ENCODE measurements at regions not wholly inside any gene's neighbourhood (a gene's known extent, or its start where the extent isn't known, plus 50 kb on each side); places are given as distances from the start of the nearest gene placed in this dataset.
"Not testable (repeated sequence)": the region's sequence is repeated elsewhere in the genome, so short reads cannot be mapped to it uniquely, and the experiment has no call there.

GRCh38 chr3:83251490-83251889 is 1490.0 kb upstream of the GBE1 start:
- in situ Hi-C loops (cut with HindIII; ENCODE audit: low pct_unique_long_range_greater_than_20kb, low sequenced_read_pairs): no loop called here
- no peak for DNase-seq (ENCODE audit: low read depth)

DNA sequence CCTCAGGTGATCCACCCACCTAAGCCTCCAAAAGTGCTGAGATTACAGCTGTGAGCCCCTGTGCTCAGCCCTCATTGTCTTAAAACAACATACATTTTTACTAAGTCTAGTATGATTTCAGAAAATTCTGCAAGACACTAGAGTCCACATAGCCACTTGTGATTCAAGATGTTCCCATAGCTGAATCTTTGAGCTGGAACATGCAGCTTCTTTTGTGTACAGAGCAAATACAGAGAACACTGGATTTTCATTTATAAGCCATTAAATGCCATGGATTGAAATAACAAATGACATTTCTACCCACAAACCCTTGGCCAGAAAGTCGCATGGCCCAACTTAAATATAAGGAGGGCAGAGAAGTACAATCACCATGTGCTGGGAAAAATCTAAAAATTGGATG is 1489.2 kb upstream of the GBE1 start:
- in situ Hi-C loops (cut with HindIII; ENCODE audit: low pct_unique_long_range_greater_than_20kb, low sequenced_read_pairs): no loop called here
- no peak for DNase-seq (ENCODE audit: low read depth)

DNA sequence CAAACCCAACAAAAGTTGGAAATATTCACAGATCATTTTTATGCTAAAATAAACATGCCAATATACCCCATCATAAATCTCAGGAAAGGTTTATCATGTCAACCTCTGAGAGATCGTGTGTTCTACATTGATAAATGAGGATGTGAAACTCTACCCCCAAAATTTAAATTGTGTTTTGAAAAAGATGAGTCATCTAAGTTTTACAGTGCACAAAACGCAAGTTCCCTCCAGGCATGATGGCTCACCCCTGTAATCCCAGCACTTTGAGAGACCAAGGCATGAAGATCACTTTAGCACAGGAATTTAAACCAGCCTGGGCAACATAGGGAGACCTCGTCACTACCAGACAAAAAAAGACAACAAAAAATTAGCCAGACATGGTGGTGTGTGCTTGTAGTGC is 1487.0 kb upstream of the GBE1 start:
- DNase-seq (ENCODE audit: low read depth): no peak
- in situ Hi-C loops (cut with HindIII; ENCODE audit: low pct_unique_long_range_greater_than_20kb, low sequenced_read_pairs): no loop called here

- DNase-seq (ENCODE audit: low read depth): no peak
- in situ Hi-C loops (cut with HindIII; ENCODE audit: low pct_unique_long_range_greater_than_20kb, low sequenced_read_pairs): no loop called here
These were observed 1473.9 kb upstream of the GBE1 start for GRCh38 chr3:83235180-83235814.

DNA sequence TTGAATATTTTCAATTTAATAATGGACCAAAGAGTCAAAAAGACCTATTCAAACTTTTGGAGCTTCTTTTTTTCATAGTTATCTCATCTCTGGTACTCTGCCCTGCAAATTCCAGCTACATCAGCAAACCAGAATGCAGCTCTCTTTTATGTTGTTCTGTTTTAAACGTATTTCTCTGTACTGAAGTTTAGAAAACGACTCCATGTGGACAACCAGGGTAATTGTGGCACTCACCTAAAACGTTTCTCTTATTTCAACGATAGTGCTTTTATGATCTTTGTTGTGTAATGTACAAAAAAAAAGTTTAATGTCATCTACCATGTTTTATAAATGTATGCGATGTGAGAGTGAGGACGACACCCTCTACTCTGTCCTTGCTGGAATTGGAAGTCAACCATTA is 1472.3 kb upstream of the GBE1 start:
- no peak for DNase-seq (ENCODE audit: low read depth)
- in situ Hi-C loops (cut with HindIII; ENCODE audit: low pct_unique_long_range_greater_than_20kb, low sequenced_read_pairs): no loop called here

- no peak for DNase-seq (ENCODE audit: low read depth)
These were observed 1469.4 kb upstream of the GBE1 start for GRCh38 chr3:83230841-83231240.

GRCh38 chr3:83230376-83230775 is 1468.9 kb upstream of the GBE1 start:
- in situ Hi-C loops (cut with HindIII; ENCODE audit: low pct_unique_long_range_greater_than_20kb, low sequenced_read_pairs): no loop called here
- no peak for DNase-seq (ENCODE audit: low read depth)

More at GRCh38 chr3:83230841-83231240, 1469.4 kb upstream of the GBE1 start:
- in situ Hi-C loops (cut with HindIII; ENCODE audit: low pct_unique_long_range_greater_than_20kb, low sequenced_read_pairs): no loop called here

GRCh38 chr3:83226751-83227150 is 1465.3 kb upstream of the GBE1 start:
- no peak for DNase-seq (ENCODE audit: low read depth)
- in situ Hi-C loops (cut with HindIII; ENCODE audit: low pct_unique_long_range_greater_than_20kb, low sequenced_read_pairs): no loop called here

DNA sequence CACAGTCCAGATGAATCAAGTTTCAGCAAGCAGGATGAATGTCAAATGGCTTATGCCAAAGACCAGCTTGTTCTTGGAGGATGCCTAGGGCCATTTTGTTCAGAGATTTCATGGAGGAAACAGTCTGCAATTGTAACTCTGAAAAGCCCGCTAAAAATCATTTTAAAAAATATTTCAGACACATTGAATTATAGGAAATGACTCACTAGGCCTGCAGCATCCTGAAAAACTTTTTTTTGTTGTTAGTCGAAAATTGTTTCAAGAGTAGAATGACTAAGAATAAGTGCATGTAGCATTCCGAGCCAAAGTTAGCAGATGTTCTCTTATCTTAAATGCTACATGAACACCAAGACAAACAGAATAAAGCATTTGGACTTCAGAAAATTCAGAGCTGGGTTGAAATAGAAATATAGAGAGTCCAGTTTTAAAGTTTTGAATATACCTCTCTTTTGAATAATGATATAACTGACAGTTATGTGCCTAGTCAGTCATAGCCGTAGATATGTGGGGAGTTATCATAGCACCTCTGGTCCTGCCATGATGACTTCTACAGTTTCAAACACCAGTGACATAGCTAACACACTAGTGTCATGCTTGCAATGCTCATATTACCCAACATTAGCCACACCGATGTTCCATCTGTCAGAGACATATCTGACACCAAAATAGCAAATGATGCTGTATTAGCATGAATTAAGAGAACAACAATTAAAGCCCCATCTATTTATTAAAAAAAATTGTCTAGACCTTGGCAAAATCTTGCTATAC is 1462.8 kb upstream of the GBE1 start:
- no peak for DNase-seq (ENCODE audit: low read depth)
- in situ Hi-C loops (cut with HindIII; ENCODE audit: low pct_unique_long_range_greater_than_20kb, low sequenced_read_pairs): no loop called here

DNA sequence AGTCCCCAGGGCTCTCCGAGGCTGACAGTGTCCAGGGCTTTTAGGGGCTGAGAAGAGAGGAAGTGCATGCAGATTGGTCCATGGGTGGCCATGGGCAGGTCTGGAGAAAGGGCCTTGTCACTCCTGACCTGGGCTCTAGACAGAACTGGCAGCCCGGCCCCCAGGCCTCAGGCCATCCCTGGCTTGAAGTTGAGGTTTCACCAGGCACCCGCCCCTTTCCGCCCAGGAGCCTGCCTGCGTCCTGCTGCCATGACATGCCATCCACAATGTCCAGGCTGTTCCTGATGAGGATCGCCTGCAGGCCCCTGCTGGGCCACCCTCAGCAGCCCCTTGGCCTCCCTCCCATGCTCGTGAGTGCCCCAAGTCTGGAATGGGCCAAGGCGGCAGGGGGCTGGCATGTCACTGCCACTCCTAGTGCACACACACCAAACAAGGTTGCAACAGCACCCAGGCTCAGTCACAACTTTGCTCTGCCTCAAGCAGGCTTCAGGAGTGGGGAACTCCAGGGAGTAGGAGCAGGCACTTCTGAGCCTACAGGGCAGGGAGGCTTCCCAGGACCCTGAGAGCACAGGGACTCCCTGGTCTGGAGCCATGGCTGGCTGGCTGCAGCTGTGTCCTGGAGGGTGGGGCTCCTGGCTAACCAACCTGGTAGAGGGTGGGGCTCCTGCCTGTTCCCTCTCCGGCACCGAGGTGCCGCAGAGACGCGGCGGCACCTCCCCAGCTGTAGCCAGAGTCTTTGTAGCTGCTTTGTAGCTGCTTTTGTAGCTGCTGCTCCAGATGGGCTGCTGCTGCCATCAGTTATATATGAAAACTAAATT is 1457.1 kb upstream of the GBE1 start:
- in situ Hi-C loops (cut with HindIII; ENCODE audit: low pct_unique_long_range_greater_than_20kb, low sequenced_read_pairs): no loop called here
- DNase-seq (ENCODE audit: low read depth): no peak

DNA sequence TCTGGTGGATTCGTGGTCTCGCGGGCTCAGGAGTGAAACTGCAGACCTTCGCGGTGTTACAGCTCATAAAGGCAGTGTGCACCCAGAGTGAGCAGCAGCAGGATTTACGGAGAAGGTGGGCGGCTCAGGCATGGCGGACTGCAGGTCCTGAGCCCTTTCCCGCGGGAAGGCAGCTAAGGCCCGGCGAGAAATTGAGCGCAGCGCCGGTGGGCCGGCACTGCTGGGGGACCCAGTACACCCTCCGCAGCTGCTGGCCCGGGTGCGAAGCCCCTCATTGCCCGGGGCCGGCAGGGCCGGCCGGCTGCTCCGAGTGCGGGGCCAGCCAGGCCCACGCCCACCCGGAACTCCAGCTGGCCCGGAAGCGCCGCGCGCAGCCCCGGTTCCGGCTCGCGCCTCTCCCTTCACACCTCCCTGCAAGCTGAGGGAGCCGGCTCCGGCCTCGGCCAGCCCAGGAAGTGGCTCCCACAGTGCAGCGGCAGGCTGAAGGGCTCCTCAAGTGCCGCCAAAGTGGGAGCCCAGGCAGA is 1456.2 kb upstream of the GBE1 start:
- DNase-seq (ENCODE audit: low read depth); in situ Hi-C loops (cut with HindIII; ENCODE audit: low pct_unique_long_range_greater_than_20kb, low sequenced_read_pairs): not testable (repeated sequence)

DNA sequence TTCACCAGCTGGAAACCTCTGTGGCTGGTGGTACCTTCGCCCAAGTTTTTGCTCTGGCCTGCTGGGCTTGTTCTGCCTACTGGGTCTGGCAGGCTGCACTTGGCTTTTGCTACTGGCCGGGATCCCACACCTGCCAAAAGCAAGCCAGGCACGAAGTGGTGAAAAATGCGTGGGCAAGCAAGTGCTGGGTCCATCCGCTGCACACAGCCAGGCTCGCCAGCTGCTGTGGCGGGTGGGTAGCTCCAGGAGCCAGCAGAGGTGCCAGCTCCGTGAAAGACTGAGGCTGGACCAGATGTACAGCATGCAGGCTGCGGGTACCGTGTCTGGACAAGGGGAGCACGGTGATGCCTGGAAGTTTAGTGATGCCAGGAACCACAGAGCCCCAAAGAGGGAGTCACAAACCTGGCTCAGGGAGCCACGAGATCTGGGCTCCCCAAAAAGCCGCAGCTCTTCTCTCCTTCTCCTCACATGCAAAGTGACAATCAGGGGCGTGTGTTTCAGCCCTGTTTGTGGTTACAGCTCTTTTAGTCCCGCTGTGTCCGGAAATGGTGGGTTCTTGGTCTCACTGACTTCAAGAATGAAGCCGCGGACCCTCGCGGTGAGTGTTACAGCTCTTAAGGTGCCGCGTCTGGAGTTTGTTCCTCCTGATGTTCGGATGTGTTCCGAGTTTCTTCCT is 1455.6 kb upstream of the GBE1 start:
- in situ Hi-C loops (cut with HindIII; ENCODE audit: low pct_unique_long_range_greater_than_20kb, low sequenced_read_pairs): no loop called here

GRCh38 chr3:83195243-83195642 is 1433.8 kb upstream of the GBE1 start:
- DNase-seq (ENCODE audit: low read depth): no peak
- in situ Hi-C loops (cut with HindIII; ENCODE audit: low pct_unique_long_range_greater_than_20kb, low sequenced_read_pairs): no loop called here

More for the DNA sequence above, 1455.6 kb upstream of the GBE1 start:
- no peak for DNase-seq (ENCODE audit: low read depth)

DNA sequence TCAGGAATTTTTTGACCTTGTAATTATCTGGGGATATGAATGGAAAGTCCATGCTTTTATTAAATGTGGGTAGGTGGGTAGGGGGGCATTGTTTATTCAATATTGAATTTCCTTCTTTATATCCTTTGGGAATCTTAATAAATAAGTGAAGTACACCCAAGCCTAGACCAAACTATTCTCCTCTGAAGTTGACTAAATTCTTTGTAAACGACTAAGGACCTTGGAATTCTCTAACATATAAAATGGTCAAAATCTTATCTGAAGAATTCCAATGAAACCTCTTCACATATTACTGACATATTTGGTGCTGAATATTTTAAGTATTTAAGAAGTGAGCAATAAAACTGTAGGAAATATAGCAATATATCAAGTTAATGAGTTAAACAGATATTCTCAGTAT is 1432.1 kb upstream of the GBE1 start:
- no peak for DNase-seq (ENCODE audit: low read depth)
- in situ Hi-C loops (cut with HindIII; ENCODE audit: low pct_unique_long_range_greater_than_20kb, low sequenced_read_pairs): no loop called here

- in situ Hi-C loops (cut with HindIII; ENCODE audit: low pct_unique_long_range_greater_than_20kb, low sequenced_read_pairs): no loop called here
- DNase-seq (ENCODE audit: low read depth): no peak
These were observed 1428.2 kb upstream of the GBE1 start for GRCh38 chr3:83189634-83190033.

DNA sequence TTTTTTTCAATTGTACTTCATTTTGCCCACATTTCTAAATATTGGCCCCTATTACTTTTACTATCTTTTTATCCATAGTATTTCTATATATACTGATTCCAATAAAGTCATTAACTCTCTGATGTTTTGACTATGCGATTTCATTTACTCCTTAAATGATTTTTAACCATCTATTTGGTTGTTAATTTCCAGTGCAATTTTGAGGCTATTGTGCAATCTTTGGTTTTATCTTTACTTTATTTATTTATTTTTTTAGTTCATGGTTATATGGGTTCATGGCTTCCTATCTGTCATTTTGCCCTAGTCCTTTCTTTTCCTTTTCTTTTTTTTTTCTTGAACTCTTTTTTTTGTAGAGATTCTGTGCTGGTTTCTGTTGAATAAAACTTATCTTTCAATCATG is 1408.0 kb upstream of the GBE1 start:
- in situ Hi-C loops (cut with HindIII; ENCODE audit: low pct_unique_long_range_greater_than_20kb, low sequenced_read_pairs): no loop called here
- DNase-seq (ENCODE audit: low read depth): no peak

GRCh38 chr3:83150896-83151295 is 1389.5 kb upstream of the GBE1 start:
- no peak for DNase-seq (ENCODE audit: low read depth)
- in situ Hi-C loops (cut with HindIII; ENCODE audit: low pct_unique_long_range_greater_than_20kb, low sequenced_read_pairs): no loop called here

- no peak for DNase-seq (ENCODE audit: low read depth)
- in situ Hi-C loops (cut with HindIII; ENCODE audit: low pct_unique_long_range_greater_than_20kb, low sequenced_read_pairs): no loop called here
These were observed 1379.5 kb upstream of the GBE1 start for GRCh38 chr3:83140983-83141382.
